DOHH2 (cell line): ENCODE measurements at regions not wholly inside any gene's neighbourhood (a gene's known extent, or its start where the extent isn't known, plus 50 kb on each side); places are given as distances from the start of the nearest gene placed in this dataset.

ENCODE experiments used
- H3F3A ChIP-seq: fragments of 200-600 bp; sonication (generic), shearing (Covaris generic); 2 replicates; pipeline ENCODE4 v1.6.0; 2016; ENCODE audit warnings: antibody characterized with exemption, mild to moderate bottlenecking; ENCODE audit not compliant: control insufficient read depth, insufficient read depth
- H3K27ac ChIP-seq: fragments of 200-600 bp; sonication (generic); 2 replicates; pipeline ENCODE4 v1.5.1; 2014; ENCODE audit warnings: low read depth, mild to moderate bottlenecking, low read length, moderate library complexity
- H3K27me3 ChIP-seq: fragments of 200-600 bp; sonication (generic); 2 replicates; pipeline ENCODE4 v1.6.1; 2014; ENCODE audit warnings: mild to moderate bottlenecking, low read length, mixed read lengths; ENCODE audit not compliant: control insufficient read depth
- H3K36me3 ChIP-seq: fragments of 200-600 bp; sonication (generic); 2 replicates; pipeline ENCODE4 v1.6.1; 2014; ENCODE audit warnings: mild to moderate bottlenecking, low read length, moderate library complexity, mixed read lengths; ENCODE audit not compliant: control insufficient read depth
- H3K4me1 ChIP-seq: fragments of 200-600 bp; sonication (generic); 2 replicates; pipeline ENCODE4 v1.6.1; 2014; ENCODE audit warnings: mild to moderate bottlenecking, low read length, mixed read lengths; ENCODE audit not compliant: control insufficient read depth
- H3K4me2 ChIP-seq: fragments of 200-600 bp; sonication (generic); 2 replicates; pipeline ENCODE4 v1.6.0; 2014; ENCODE audit warnings: mild to moderate bottlenecking, low read length, moderate library complexity
- H3K4me3 ChIP-seq: fragments of 200-600 bp; sonication (generic); 2 replicates; pipeline ENCODE4 v1.5.1; 2014; ENCODE audit warnings: mild to moderate bottlenecking, low read length, mixed read lengths
- H3K79me2 ChIP-seq: fragments of 200-600 bp; sonication (generic); 2 replicates; pipeline ENCODE4 v1.6.1; 2014; ENCODE audit warnings: mild to moderate bottlenecking, low read length, mixed read lengths; ENCODE audit not compliant: control insufficient read depth
- H3K9me2 ChIP-seq: fragments of 200-600 bp; sonication (generic); replicated peaks from 2 replicates; pipeline ENCODE4 v1.6.1; 2014; ENCODE audit warnings: mild to moderate bottlenecking, low read length, mixed read lengths; ENCODE audit not compliant: control insufficient read depth
- H3K9me3 ChIP-seq: fragments of 200-600 bp; sonication (generic); 2 replicates; pipeline ENCODE4 v1.6.1; 2014; ENCODE audit warnings: antibody characterized with exemption, low read length, mixed read lengths; ENCODE audit not compliant: control insufficient read depth, insufficient read depth
- H4K20me1 ChIP-seq: fragments of 200-600 bp; sonication (generic); 2 replicates; pipeline ENCODE4 v1.6.0; 2014; ENCODE audit warnings: low read depth, mild to moderate bottlenecking, antibody characterized with exemption, low read length, moderate library complexity; ENCODE audit not compliant: control insufficient read depth, insufficient read depth
- CTCF ChIP-seq: fragments of 200-600 bp; sonication (generic); IDR thresholded peaks from one replicate; pipeline ENCODE4 v1.5.1; 2014; ENCODE audit warnings: antibody characterized with exemption, mild to moderate bottlenecking, low read depth, low read length; ENCODE audit not compliant: poor library complexity, severe bottlenecking
- EZH2phosphoT487 ChIP-seq: fragments of 200-600 bp; sonication (generic); IDR thresholded peaks from 2 replicates; pipeline ENCODE4 v1.6.1; 2017; ENCODE audit warnings: borderline replicate concordance, mild to moderate bottlenecking, antibody characterized with exemption, low read length, moderate library complexity, mixed read lengths

GRCh38 chr2:40809156-40809555 is 357.3 kb upstream of the SLC8A1 start:
- Histone ChIP-seq H4K20me1 (no peaks in the 10 kb centered on the region), H3K27me3 (no peaks in the 10 kb centered on the region; the same call in 1 of the 2 replicates), H3K27ac (no peak overlapping the region)

GRCh38 chr2:40814616-40815015 is 362.7 kb upstream of the SLC8A1 start:
- TF ChIP-seq CTCF (no peak), EZH2phosphoT487 (no peak)
- Histone ChIP-seq H3K36me3 (no peaks in the 10 kb centered on the region), H3K4me3 (no peak overlapping the region), H3K27ac (no peak overlapping the region), H3K27me3 (no peaks in the 10 kb centered on the region; the same call in 1 of the 2 replicates), H4K20me1 (no peaks in the 10 kb centered on the region), H3K4me2 (no peak overlapping the region), H3K9me3 (no peaks in the 10 kb centered on the region), H3F3A (no peaks in the 10 kb centered on the region), H3K4me1 (no peaks in the 10 kb centered on the region), H3K9me2 (no peaks in the 10 kb centered on the region), H3K79me2 (no peaks in the 10 kb centered on the region)

More at GRCh38 chr2:40809156-40809555, 357.3 kb upstream of the SLC8A1 start:
- no peaks in the 10 kb centered on the region for H3K36me3 ChIP-seq
- no peak overlapping the region for H3K4me2 ChIP-seq
- H3K9me2 ChIP-seq = no peaks in the 10 kb centered on the region
- H3K4me3 ChIP-seq = no peak overlapping the region
- H3K79me2 ChIP-seq = no peaks in the 10 kb centered on the region
- H3K4me1 ChIP-seq = no peaks in the 10 kb centered on the region
- no peaks in the 10 kb centered on the region for H3K9me3 ChIP-seq
- H3F3A ChIP-seq = no peaks in the 10 kb centered on the region
- TF ChIP-seq EZH2phosphoT487 = no peak
- no peak for TF ChIP-seq CTCF

- no peaks in the 10 kb centered on the region for H3K79me2 ChIP-seq
- TF ChIP-seq EZH2phosphoT487 (no peak), CTCF (no peak)
- H3F3A ChIP-seq = no peaks in the 10 kb centered on the region
- H3K4me3 ChIP-seq = no peak overlapping the region
- no peaks in the 10 kb centered on the region for H3K9me2 ChIP-seq
- H3K36me3 ChIP-seq = no peaks in the 10 kb centered on the region
- H4K20me1 ChIP-seq = no peaks in the 10 kb centered on the region
- H3K4me1 ChIP-seq = no peaks in the 10 kb centered on the region
- no peak overlapping the region for H3K27ac ChIP-seq
- H3K4me2 ChIP-seq = no peak overlapping the region
- no peaks in the 10 kb centered on the region for H3K27me3 ChIP-seq
- no peaks in the 10 kb centered on the region for H3K9me3 ChIP-seq
Measured at GRCh38 chr2:40820319-40820718, 368.4 kb upstream of the SLC8A1 start.

DNA sequence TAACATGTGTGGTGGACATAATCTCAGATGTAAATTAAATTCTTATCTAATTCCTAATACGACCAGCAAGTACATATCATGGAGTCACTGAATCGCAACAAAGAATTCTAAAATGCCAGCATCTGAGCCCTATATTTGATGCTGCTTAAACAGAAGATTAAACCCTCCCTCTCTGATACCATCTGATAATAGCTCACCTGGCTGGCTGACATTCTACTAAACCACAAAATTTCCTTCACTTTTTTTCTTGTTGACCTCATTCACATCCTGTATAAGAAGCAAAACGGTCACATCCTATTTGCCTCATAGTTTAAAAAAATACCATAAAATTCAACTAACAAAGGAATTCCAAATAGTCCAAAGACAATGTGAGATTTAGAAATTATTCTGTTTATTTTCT is 371.6 kb upstream of the SLC8A1 start:
- no peaks in the 10 kb centered on the region for H3K36me3 ChIP-seq
- no peaks in the 10 kb centered on the region for H4K20me1 ChIP-seq
- no peak overlapping the region for H3K27ac ChIP-seq
- H3K9me3 ChIP-seq = no peaks in the 10 kb centered on the region
- H3K4me3 ChIP-seq = no peak overlapping the region
- TF ChIP-seq EZH2phosphoT487 (no peak), CTCF (no peak)
- H3K27me3 ChIP-seq = no peaks in the 10 kb centered on the region; the same call in 1 of the 2 replicates
- H3K79me2 ChIP-seq = no peaks in the 10 kb centered on the region
- no peaks in the 10 kb centered on the region for H3K9me2 ChIP-seq
- no peak overlapping the region for H3K4me2 ChIP-seq
- no peaks in the 10 kb centered on the region for H3K4me1 ChIP-seq
- H3F3A ChIP-seq = no peaks in the 10 kb centered on the region
